ENCODE measurements at regions not wholly inside any gene's neighbourhood (a gene's known extent, or its start where the extent isn't known, plus 50 kb on each side); places are given as distances from the start of the nearest gene placed in this dataset.

DNA sequence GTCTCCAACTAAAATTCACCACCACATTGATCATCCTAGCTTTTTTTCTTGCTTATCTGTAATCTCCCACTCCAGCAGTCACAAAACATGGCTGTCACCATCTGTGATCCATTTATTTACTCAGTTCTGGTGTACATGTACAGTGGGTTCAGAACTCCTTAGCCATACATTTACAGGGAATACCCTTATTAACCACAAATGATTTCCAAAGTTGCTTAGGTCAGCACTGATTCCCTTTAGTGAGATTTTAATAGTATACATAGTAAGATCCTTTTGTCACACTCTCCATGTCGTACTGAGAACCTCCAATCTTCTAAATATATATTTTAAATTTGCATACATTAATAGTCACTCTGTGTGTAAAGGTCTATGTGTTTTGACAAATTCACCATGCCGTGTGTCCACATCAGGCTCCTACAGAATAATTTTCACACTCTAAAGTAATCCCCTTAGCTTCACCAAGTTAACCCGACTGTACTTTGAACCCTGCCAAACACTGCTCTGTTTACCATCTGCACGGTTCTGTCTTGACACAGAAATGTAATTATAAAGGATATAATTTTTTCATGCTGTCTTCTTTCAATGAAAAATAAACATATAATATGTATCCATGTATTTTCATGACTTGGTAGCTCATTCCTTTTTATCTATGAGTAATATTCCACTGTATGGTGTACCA is 473.6 kb upstream of the ZP4 start:
- Mint-ChIP-seq H3K4me1 (no peaks in the 10 kb centered on the region), H3K27me3 (no peaks in the 10 kb centered on the region), H3K9me3 (ENCODE audit: insufficient read depth) (peaks cover 3% of the 10 kb centered on the region), H3K27ac (no peak overlapping the region), H3K4me3 (no peak overlapping the region)
- Histone ChIP-seq H3K4me1 (ENCODE audit: control insufficient read depth in 2 of 2, insufficient read depth in 2 of 2, low read length in 2 of 2) (no peaks in the 10 kb centered on the region), H2AFZ (ENCODE audit: insufficient read depth, low read depth, low read length, poor library complexity, severe bottlenecking) (no peak overlapping the region), H4K20me1 (ENCODE audit: control insufficient read depth, insufficient read depth, low read length, poor library complexity, severe bottlenecking) (no peaks in the 10 kb centered on the region), H3K4me2 (replicated peaks; ENCODE audit: low read depth, low read length, poor library complexity, severe bottlenecking) (no peak overlapping the region), H3K79me2 (ENCODE audit: control insufficient read depth, insufficient read depth, low read length) (no peaks in the 10 kb centered on the region), H3K36me3 (replicated peaks in 1 of 2; ENCODE audit: control extremely low read depth in 1 of 2, control insufficient read depth in 1 of 2, extremely low read depth in 1 of 2, insufficient read depth in 2 of 2, low read length in 1 of 2) (no peaks in the 10 kb centered on the region), H3K27me3 (replicated peaks in 1 of 4; ENCODE audit: control extremely low read depth in 1 of 4, control insufficient read depth in 3 of 4, insufficient read depth in 4 of 4, low read length in 3 of 4) (no peaks in the 10 kb centered on the region), H3K9me3 (ENCODE audit: control extremely low read depth in 1 of 3, control insufficient read depth in 2 of 3, insufficient read depth in 1 of 3, low read length in 2 of 3) (peaks cover 0 to 3% (median 0%) of the 10 kb centered on the region in 3 donors), H3K9ac (ENCODE audit: low read length) (no peak overlapping the region), H3K4me3 (ENCODE audit: control extremely low read depth in 1 of 5, extremely low read depth in 1 of 5, insufficient read depth in 1 of 5, low read depth in 2 of 5, low read length in 4 of 5) (no peak overlapping the region), H3K27ac (ENCODE audit: low read length in 2 of 2) (no peak overlapping the region)
- CTCF ChIA-PET = no interaction called here
- intact Hi-C loops (cut with micrococcal nuclease) = no loop called here
- DNase-seq (no peak), ATAC-seq (ENCODE audit: low read depth) (no peak)
- WGBS (ENCODE audit: insufficient coverage) = no CpG with 5 or more reads among the region's 4 CpGs
- POLR2A ChIA-PET = no interaction called here
- TF ChIP-seq EZH2 (IDR thresholded peaks at IDR 0.05; ENCODE audit: borderline replicate concordance, insufficient read depth, low read depth, low read length, poor library complexity, severe bottlenecking) = no peak
- TF ChIP-seq, protein P1, sequence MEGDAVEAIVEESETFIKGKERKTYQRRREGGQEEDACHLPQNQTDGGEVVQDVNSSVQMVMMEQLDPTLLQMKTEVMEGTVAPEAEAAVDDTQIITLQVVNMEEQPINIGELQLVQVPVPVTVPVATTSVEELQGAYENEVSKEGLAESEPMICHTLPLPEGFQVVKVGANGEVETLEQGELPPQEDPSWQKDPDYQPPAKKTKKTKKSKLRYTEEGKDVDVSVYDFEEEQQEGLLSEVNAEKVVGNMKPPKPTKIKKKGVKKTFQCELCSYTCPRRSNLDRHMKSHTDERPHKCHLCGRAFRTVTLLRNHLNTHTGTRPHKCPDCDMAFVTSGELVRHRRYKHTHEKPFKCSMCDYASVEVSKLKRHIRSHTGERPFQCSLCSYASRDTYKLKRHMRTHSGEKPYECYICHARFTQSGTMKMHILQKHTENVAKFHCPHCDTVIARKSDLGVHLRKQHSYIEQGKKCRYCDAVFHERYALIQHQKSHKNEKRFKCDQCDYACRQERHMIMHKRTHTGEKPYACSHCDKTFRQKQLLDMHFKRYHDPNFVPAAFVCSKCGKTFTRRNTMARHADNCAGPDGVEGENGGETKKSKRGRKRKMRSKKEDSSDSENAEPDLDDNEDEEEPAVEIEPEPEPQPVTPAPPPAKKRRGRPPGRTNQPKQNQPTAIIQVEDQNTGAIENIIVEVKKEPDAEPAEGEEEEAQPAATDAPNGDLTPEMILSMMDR (IDR thresholded peaks at IDR 0.05) = no peak

DNA sequence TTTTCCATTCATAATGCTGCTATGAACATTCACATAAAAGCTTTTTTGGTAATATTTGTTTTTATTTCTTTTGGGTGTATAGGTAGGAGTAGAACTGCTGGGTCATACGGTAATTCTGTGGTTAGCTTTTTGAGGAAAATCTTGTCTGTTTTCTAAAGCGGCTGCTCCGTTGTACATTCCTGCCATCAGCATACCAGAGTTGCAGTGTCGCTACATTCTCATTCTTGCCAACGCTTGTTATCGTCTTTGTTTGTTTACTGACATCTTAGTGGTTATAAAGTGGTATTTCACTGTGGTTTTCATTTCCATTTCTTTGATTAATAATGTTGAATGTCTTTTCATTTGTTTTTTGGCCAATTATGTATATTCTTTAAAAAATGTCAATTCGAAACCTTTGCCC is 469.8 kb upstream of the ZP4 start:
- DNase-seq (no peak), ATAC-seq (ENCODE audit: low read depth) (no peak)
- H3K9me3 Mint-ChIP-seq (ENCODE audit: insufficient read depth) = peaks cover 1% of the 10 kb centered on the region
- no peak overlapping the region for H2AFZ ChIP-seq (ENCODE audit: insufficient read depth, low read depth, low read length, poor library complexity, severe bottlenecking)
- TF ChIP-seq EZH2 (IDR thresholded peaks at IDR 0.05; ENCODE audit: borderline replicate concordance, insufficient read depth, low read depth, low read length, poor library complexity, severe bottlenecking) = no peak
- TF ChIP-seq, protein P1 (IDR thresholded peaks at IDR 0.05) = no peak
- H3K79me2 ChIP-seq (ENCODE audit: control insufficient read depth, insufficient read depth, low read length) = no peaks in the 10 kb centered on the region
- no peaks in the 10 kb centered on the region for H3K27me3 ChIP-seq (replicated peaks in 1 of 4; ENCODE audit: control extremely low read depth in 1 of 4, control insufficient read depth in 3 of 4, insufficient read depth in 4 of 4, low read length in 3 of 4)
- intact Hi-C loops (cut with micrococcal nuclease) = no loop called here
- no peak overlapping the region for H3K27ac Mint-ChIP-seq
- 80% methylated on average over 1 of the region's 7 CpGs for WGBS (ENCODE audit: insufficient coverage)
- no peaks in the 10 kb centered on the region for H3K36me3 ChIP-seq (replicated peaks in 1 of 2; ENCODE audit: control extremely low read depth in 1 of 2, control insufficient read depth in 1 of 2, extremely low read depth in 1 of 2, insufficient read depth in 2 of 2, low read length in 1 of 2)
- H3K4me1 Mint-ChIP-seq = no peaks in the 10 kb centered on the region
- peaks cover 0 to 3% (median 0%) of the 10 kb centered on the region in 3 donors for H3K9me3 ChIP-seq (ENCODE audit: control extremely low read depth in 1 of 3, control insufficient read depth in 2 of 3, insufficient read depth in 1 of 3, low read length in 2 of 3)
- ChIA-PET POLR2A (no interaction called here), CTCF (no interaction called here)
- H3K4me3 Mint-ChIP-seq = no peak overlapping the region
- H3K27ac ChIP-seq (ENCODE audit: low read length in 2 of 2) = no peak overlapping the region
- H3K27me3 Mint-ChIP-seq = no peaks in the 10 kb centered on the region
- no peaks in the 10 kb centered on the region for H3K4me1 ChIP-seq (ENCODE audit: control insufficient read depth in 2 of 2, insufficient read depth in 2 of 2, low read length in 2 of 2)
- no peak overlapping the region for H3K4me3 ChIP-seq (ENCODE audit: control extremely low read depth in 1 of 5, extremely low read depth in 1 of 5, insufficient read depth in 1 of 5, low read depth in 2 of 5, low read length in 4 of 5)
- no peak overlapping the region for H3K9ac ChIP-seq (ENCODE audit: low read length)
- no peaks in the 10 kb centered on the region for H4K20me1 ChIP-seq (ENCODE audit: control insufficient read depth, insufficient read depth, low read length, poor library complexity, severe bottlenecking)
- no peak overlapping the region for H3K4me2 ChIP-seq (replicated peaks; ENCODE audit: low read depth, low read length, poor library complexity, severe bottlenecking)

Data from B cell (primary cell).